ENCODE measurements at regions not wholly inside any gene's neighbourhood (a gene's known extent, or its start where the extent isn't known, plus 50 kb on each side); places are given as distances from the start of the nearest gene placed in this dataset.

- Histone ChIP-seq H3K9ac (ENCODE audit: low read length) (no peak overlapping the region), H3K27ac (ENCODE audit: low read length) (no peak overlapping the region), H3K9me2 (ENCODE audit: insufficient read depth, low read length) (no peaks in the 10 kb centered on the region), H3F3A (ENCODE audit: insufficient read depth, low read length, poor library complexity, severe bottlenecking) (no peaks in the 10 kb centered on the region), H2AFZ (ENCODE audit: low read depth, low read length) (no peak overlapping the region), H3K9me3 (ENCODE audit: low read length) (no peaks in the 10 kb centered on the region), H3K27me3 (ENCODE audit: insufficient read depth, low read depth, low read length) (no peaks in the 10 kb centered on the region), H3K4me2 (ENCODE audit: low read length) (no peak overlapping the region), H4K20me1 (ENCODE audit: insufficient read depth) (no peaks in the 10 kb centered on the region), H3K79me2 (replicated peaks; ENCODE audit: insufficient read depth, low read length) (no peaks in the 10 kb centered on the region), H3K36me3 (ENCODE audit: insufficient read depth, low read length) (no peaks in the 10 kb centered on the region), H3K4me3 (ENCODE audit: low read length) (no peak overlapping the region)
- no peak for TF ChIP-seq RAD21 (conservative IDR thresholded peaks at IDR 0.05)
- TF ChIP-seq, protein P1, sequence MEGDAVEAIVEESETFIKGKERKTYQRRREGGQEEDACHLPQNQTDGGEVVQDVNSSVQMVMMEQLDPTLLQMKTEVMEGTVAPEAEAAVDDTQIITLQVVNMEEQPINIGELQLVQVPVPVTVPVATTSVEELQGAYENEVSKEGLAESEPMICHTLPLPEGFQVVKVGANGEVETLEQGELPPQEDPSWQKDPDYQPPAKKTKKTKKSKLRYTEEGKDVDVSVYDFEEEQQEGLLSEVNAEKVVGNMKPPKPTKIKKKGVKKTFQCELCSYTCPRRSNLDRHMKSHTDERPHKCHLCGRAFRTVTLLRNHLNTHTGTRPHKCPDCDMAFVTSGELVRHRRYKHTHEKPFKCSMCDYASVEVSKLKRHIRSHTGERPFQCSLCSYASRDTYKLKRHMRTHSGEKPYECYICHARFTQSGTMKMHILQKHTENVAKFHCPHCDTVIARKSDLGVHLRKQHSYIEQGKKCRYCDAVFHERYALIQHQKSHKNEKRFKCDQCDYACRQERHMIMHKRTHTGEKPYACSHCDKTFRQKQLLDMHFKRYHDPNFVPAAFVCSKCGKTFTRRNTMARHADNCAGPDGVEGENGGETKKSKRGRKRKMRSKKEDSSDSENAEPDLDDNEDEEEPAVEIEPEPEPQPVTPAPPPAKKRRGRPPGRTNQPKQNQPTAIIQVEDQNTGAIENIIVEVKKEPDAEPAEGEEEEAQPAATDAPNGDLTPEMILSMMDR (IDR thresholded peaks at IDR 0.05; ENCODE audit: poor library complexity, severe bottlenecking), result no peak
- TF ChIP-seq REST (IDR thresholded peaks at IDR 0.05; ENCODE audit: borderline replicate concordance), result no peak
- no peak for TF ChIP-seq TAF1 (IDR thresholded peaks at IDR 0.05; ENCODE audit: low read depth)
- TF ChIP-seq SMC3 (conservative IDR thresholded peaks at IDR 0.05; ENCODE audit: poor library complexity), result no peak
- no peak for TF ChIP-seq EP300 (conservative IDR thresholded peaks at IDR 0.05; ENCODE audit: poor library complexity, severe bottlenecking)
Measured at GRCh38 chr5:63563008-63563917, 399.0 kb downstream of the HTR1A start.

DNA sequence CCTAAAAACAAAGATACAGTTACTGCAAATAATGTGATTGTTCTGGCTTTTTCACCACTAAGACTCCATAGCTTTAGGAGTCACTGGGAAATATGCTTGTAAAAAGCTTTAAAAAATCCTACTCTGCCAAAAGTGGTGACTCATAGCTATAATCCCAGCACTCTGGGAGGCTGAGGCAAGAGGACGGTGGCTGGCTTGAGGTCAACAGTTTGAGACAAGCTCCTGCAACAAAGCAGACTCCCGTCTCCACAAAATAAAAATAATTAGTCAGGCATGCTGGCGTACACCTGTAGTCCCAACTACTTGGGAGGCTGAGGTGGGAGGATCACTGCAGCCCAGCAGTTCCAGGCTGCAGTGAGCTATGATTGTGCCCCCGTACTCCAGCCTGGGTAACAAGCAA is 406.4 kb downstream of the HTR1A start:
- TF ChIP-seq, protein P1 (IDR thresholded peaks at IDR 0.05; ENCODE audit: poor library complexity, severe bottlenecking), result no peak
- no peak for TF ChIP-seq EZH2 (IDR thresholded peaks at IDR 0.05; ENCODE audit: borderline replicate concordance, insufficient read depth, low read length, poor library complexity, severe bottlenecking)
- no peak for TF ChIP-seq MXI1 (conservative IDR thresholded peaks at IDR 0.05; ENCODE audit: poor library complexity, severe bottlenecking)
- TF ChIP-seq SMC3 (conservative IDR thresholded peaks at IDR 0.05; ENCODE audit: poor library complexity), result no peak
- no peak for TF ChIP-seq TAF1 (IDR thresholded peaks at IDR 0.05; ENCODE audit: low read depth)
- no peak for TF ChIP-seq POLR2AphosphoS5 (IDR thresholded peaks at IDR 0.05)
- TF ChIP-seq RAD21 (conservative IDR thresholded peaks at IDR 0.05), result no peak
- TF ChIP-seq REST (IDR thresholded peaks at IDR 0.05; ENCODE audit: borderline replicate concordance), result no peak
- no peak for TF ChIP-seq EP300 (conservative IDR thresholded peaks at IDR 0.05; ENCODE audit: poor library complexity, severe bottlenecking)
- Histone ChIP-seq H3F3A (ENCODE audit: insufficient read depth, low read length, poor library complexity, severe bottlenecking) (no peaks in the 10 kb centered on the region), H3K4me3 (ENCODE audit: low read length) (no peak overlapping the region), H3K36me3 (ENCODE audit: insufficient read depth, low read length) (no peaks in the 10 kb centered on the region), H3K27ac (ENCODE audit: low read length) (no peak overlapping the region), H2AFZ (ENCODE audit: low read depth, low read length) (no peak overlapping the region), H3K4me2 (ENCODE audit: low read length) (no peak overlapping the region), H3K9ac (ENCODE audit: low read length) (no peak overlapping the region), H3K9me2 (ENCODE audit: insufficient read depth, low read length) (no peaks in the 10 kb centered on the region), H3K27me3 (ENCODE audit: insufficient read depth, low read depth, low read length) (no peaks in the 10 kb centered on the region), H4K20me1 (ENCODE audit: insufficient read depth) (no peaks in the 10 kb centered on the region), H3K9me3 (ENCODE audit: low read length) (no peaks in the 10 kb centered on the region), H3K79me2 (replicated peaks; ENCODE audit: insufficient read depth, low read length) (no peaks in the 10 kb centered on the region)
